ENCODE measurements at regions not wholly inside any gene's neighbourhood (a gene's known extent, or its start where the extent isn't known, plus 50 kb on each side); places are given as distances from the start of the nearest gene placed in this dataset.

- no TSS peak for BruUV-seq (replicated peaks)
- Mint-ChIP-seq H3K4me1 (ENCODE audit: low read depth, unreplicated experiment) (no peaks in the 10 kb centered on the region), H3K36me3 (ENCODE audit: insufficient read depth, unreplicated experiment) (no peaks in the 10 kb centered on the region), H3K9me3 (ENCODE audit: unreplicated experiment) (peaks cover 9% of the 10 kb centered on the region), H3K27ac (ENCODE audit: unreplicated experiment) (no peak overlapping the region), H3K4me3 (ENCODE audit: unreplicated experiment) (no peak overlapping the region), H3K27me3 (ENCODE audit: insufficient read depth, unreplicated experiment) (peaks cover 6% of the 10 kb centered on the region)
- H3K36me3 ChIP-seq (ENCODE audit: control insufficient read depth, insufficient read depth, low read length), result no peaks in the 10 kb centered on the region
- H3K9me3 ChIP-seq, result no peaks in the 10 kb centered on the region
- TF ChIP-seq CTCF (IDR thresholded peaks at IDR 0.05; ENCODE audit: insufficient read depth in 1 of 2, low read depth in 1 of 2, low read length in 1 of 2, severe bottlenecking in 1 of 2, unreplicated experiment in 1 of 2), result no peak
- DNase-seq, result no peak
- H3K4me3 ChIP-seq (ENCODE audit: low read depth, low read length), result no peak overlapping the region
- H3K27me3 ChIP-seq (replicated peaks; ENCODE audit: control insufficient read depth, insufficient read depth, low read length), result no peaks in the 10 kb centered on the region
- no peaks in the 10 kb centered on the region for H3K4me1 ChIP-seq
- CTCF ChIA-PET, result no interaction called here
- POLR2A ChIA-PET, result no interaction called here
- intact Hi-C loops (cut with micrococcal nuclease; ENCODE audit: unreplicated experiment), result no loop called here
Observed at GRCh38 chr15:98431171-98431570, 217.2 kb upstream of the IGF1R start.

GRCh38 chr15:98433346-98433745, 215.0 kb upstream of the IGF1R start:
- Histone ChIP-seq H3K36me3 (ENCODE audit: control insufficient read depth, insufficient read depth, low read length) (no peaks in the 10 kb centered on the region), H3K27me3 (replicated peaks; ENCODE audit: control insufficient read depth, insufficient read depth, low read length) (no peaks in the 10 kb centered on the region), H3K4me3 (ENCODE audit: low read depth, low read length) (no peak overlapping the region), H3K4me1 (no peaks in the 10 kb centered on the region), H3K9me3 (no peaks in the 10 kb centered on the region)
- no peaks in the 10 kb centered on the region for H3K4me1 Mint-ChIP-seq (ENCODE audit: low read depth, unreplicated experiment)
- intact Hi-C loops (cut with micrococcal nuclease; ENCODE audit: unreplicated experiment), result no loop called here
- ChIA-PET POLR2A (no interaction called here), CTCF (no interaction called here)
- peaks cover 6% of the 10 kb centered on the region for H3K27me3 Mint-ChIP-seq (ENCODE audit: insufficient read depth, unreplicated experiment)
- BruUV-seq (replicated peaks), result no TSS peak
- H3K9me3 Mint-ChIP-seq (ENCODE audit: unreplicated experiment), result peaks cover 21% of the 10 kb centered on the region
- no peak for DNase-seq
- H3K27ac Mint-ChIP-seq (ENCODE audit: unreplicated experiment), result no peak overlapping the region
- no peak overlapping the region for H3K4me3 Mint-ChIP-seq (ENCODE audit: unreplicated experiment)
- TF ChIP-seq CTCF (IDR thresholded peaks at IDR 0.05; ENCODE audit: insufficient read depth in 1 of 2, low read depth in 1 of 2, low read length in 1 of 2, severe bottlenecking in 1 of 2, unreplicated experiment in 1 of 2), result no peak
- H3K36me3 Mint-ChIP-seq (ENCODE audit: insufficient read depth, unreplicated experiment), result no peaks in the 10 kb centered on the region

- no peak for DNase-seq
- intact Hi-C loops (cut with micrococcal nuclease; ENCODE audit: unreplicated experiment), result no loop called here
- ChIA-PET CTCF (no interaction called here), POLR2A (no interaction called here)
- Histone ChIP-seq H3K27me3 (replicated peaks; ENCODE audit: control insufficient read depth, insufficient read depth, low read length) (no peaks in the 10 kb centered on the region), H3K36me3 (ENCODE audit: control insufficient read depth, insufficient read depth, low read length) (no peaks in the 10 kb centered on the region), H3K4me1 (no peaks in the 10 kb centered on the region), H3K4me3 (ENCODE audit: low read depth, low read length) (no peak overlapping the region), H3K9me3 (no peaks in the 10 kb centered on the region)
- no peak for TF ChIP-seq CTCF (IDR thresholded peaks at IDR 0.05; ENCODE audit: insufficient read depth in 1 of 2, low read depth in 1 of 2, low read length in 1 of 2, severe bottlenecking in 1 of 2, unreplicated experiment in 1 of 2)
- Mint-ChIP-seq H3K4me1 (ENCODE audit: low read depth, unreplicated experiment) (no peaks in the 10 kb centered on the region), H3K36me3 (ENCODE audit: insufficient read depth, unreplicated experiment) (no peaks in the 10 kb centered on the region), H3K9me3 (ENCODE audit: unreplicated experiment) (peaks cover 20% of the 10 kb centered on the region), H3K27ac (ENCODE audit: unreplicated experiment) (no peak overlapping the region), H3K4me3 (ENCODE audit: unreplicated experiment) (no peak overlapping the region), H3K27me3 (ENCODE audit: insufficient read depth, unreplicated experiment) (peaks cover 6% of the 10 kb centered on the region)
- no TSS peak for BruUV-seq (replicated peaks)
Observed at GRCh38 chr15:98433856-98434255, 214.5 kb upstream of the IGF1R start.

All from Caco-2 (cell line).